GM19438 (cell line): ENCODE measurements at regions not wholly inside any gene's neighbourhood (a gene's known extent, or its start where the extent isn't known, plus 50 kb on each side); places are given as distances from the start of the nearest gene placed in this dataset.
"Not testable (repeated sequence)": the region's sequence is repeated elsewhere in the genome, so short reads cannot be mapped to it uniquely, and the experiment has no call there.

Source experiments
- ATAC-seq: cut with Tn5 transposase; IDR thresholded peaks from one replicate; pipeline ENCODE4 v1.9.1; 2021; ENCODE audit warnings: low read depth; ENCODE audit not compliant: unreplicated experiment

DNA sequence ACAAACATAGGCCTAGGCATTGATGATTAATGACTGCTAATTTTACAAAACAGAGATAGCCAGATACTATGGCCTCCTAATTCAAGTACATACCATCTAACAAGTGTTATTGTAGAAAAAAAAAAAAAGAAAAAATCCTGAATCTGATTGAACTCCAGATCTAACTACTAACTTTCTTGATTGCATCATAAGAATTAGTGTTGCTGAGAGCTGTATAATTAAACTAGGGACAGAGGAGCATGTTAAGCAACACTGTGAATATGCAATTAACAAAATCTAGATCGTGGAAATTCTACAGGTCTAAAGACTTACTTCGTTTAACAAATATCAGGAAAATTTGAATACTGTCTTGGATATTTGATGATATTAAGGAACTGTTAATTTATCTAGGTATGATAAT, 208.3 kb upstream of the ZNF608 start:
- no peak for ATAC-seq

GRCh38 chr5:124956471-124957029, 210.1 kb upstream of the ZNF608 start:
- ATAC-seq = no peak

DNA sequence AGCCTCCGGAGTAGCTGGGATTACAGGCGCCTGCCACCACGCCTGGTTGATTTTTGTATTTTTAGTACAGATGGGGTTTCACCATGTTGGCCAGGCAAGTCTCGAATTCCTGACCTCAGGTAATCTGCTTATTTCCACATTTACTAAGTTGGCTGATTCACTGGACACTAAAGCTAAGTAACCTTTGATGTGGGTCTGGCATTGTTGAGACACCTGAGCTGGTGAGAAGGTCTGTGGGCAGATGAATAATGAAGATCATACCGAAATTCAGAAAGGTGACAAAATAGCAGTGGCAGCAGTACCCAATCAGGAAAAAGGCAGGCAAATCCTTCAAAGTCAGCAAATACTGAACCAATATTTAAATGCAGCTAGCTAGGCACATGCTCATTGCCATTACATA, 210.6 kb upstream of the ZNF608 start:
- ATAC-seq = no peak

- no peak for ATAC-seq
Observed at GRCh38 chr5:124960266-124960665, 213.8 kb upstream of the ZNF608 start.

DNA sequence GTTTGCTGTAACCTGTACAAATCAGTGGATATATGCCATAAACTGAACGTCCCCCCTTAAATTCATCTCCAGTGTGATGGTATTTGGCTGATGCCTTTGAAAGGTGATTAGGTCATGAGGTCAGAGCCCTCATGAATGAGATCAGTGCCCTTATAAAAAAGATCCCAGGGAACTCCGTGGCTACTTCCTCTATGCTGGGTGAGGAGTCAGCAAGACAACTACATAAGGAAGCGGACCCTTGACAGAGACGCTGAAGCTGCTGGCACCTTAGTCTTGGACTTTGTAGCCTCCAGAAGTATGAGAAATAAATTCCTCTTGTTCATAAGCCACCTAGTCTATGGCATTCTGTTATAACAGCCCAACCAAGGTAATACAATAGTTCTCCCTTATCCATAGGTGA, 215.1 kb upstream of the ZNF608 start:
- no peak for ATAC-seq

DNA sequence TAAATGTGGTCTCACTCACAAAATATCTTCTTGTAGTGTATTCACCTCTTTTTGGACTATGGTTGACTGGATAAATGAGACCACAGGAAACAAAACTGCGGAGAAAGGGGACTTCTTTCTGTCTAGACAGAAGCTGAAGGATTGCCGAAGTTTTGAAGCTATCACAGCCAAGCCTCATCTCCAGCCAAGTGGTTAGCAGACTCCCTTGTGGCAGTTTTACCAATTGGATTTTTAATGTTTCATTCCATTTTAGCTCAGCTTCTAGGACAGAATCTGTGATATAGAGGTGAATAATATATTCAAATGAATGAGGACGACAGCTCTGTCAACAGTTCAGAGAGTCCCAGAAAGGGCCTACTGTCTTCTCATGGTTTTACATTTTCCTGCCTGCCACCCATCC, 215.7 kb upstream of the ZNF608 start:
- ATAC-seq = no peak

- ATAC-seq = no peak
Observed at GRCh38 chr5:124962735-124963134, 216.3 kb upstream of the ZNF608 start.

DNA sequence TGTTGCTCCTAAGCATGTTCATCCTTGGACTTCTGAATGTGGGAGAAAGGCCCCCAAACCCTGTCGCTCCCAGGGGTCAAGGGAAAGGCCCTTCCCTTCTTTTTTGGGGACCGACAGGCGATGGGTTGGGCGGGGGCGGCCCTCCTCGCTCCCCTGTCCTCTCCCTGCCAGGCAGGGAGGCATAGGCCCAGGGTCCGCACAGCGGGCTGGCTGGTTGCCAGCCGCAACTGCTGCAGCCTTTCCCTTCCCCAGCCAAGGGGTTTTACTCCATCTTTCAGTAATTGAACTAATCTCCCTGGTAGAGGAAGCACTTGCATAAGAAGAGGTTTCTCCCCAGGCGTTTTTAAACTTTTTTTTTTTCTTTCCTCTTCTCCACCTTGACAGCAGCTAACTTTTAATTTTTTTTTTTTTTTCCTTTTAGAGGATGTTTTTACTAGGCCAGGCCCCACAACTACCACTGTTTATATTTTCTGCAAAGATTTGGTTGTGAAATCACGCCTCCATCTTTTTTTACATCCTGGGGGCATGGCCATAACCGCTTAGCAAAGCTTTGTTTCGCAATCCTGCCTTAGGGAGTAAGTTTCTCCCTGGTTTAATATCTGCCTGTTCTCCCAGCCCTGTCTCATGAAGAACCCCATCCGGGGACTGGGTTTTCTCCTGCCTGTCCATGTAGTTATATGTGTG, 216.9 kb upstream of the ZNF608 start:
- ATAC-seq = no peak

DNA sequence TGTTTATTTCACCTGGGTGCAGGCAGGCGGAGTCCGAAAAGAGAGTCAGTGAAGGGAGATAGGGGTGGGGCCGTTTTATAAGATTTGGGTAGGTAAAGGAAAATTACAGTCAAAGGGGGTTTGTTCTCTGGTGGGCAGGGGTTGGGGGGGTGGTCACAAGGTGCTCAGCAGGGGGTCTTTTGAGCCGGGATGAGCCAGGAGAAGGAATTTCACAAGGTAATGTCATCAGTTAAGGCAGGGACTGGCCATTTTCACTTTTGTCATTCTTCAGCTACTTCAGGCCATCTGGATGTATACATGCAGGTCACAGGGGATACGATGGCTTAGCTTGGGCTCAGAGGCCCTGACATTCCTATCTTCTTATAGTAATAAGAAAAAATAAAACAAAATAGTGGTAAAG, 220.3 kb upstream of the ZNF608 start:
- ATAC-seq = not testable (repeated sequence)

DNA sequence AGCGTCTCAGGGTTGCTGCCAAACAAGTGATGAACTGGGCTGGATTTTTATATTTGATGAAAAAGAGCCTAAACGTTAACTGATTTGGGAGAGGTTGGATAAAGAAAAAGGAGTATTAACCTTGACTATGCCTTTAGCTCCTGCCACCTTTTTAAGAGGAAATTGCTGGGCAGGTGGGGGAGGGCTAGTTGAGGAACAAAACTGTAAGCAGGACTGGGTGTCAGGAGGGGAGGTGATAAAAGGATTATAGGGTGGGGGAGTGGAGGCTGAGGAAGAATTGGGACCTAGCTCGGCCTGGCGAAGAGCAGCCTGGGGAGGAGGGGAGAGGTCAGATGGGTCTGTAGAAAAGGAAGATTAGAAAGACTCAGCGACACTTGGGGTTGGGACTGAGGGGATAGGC, 223.9 kb upstream of the ZNF608 start:
- not testable (repeated sequence) for ATAC-seq

GRCh38 chr5:124972703-124973102, 226.3 kb upstream of the ZNF608 start:
- ATAC-seq = no peak

- ATAC-seq = no peak
Observed at GRCh38 chr5:124973661-124974060, 227.2 kb upstream of the ZNF608 start.

- ATAC-seq = no peak
Observed at GRCh38 chr5:124976086-124976485, 229.6 kb upstream of the ZNF608 start.

GRCh38 chr5:124979251-124979650, 232.8 kb upstream of the ZNF608 start:
- ATAC-seq = no peak

DNA sequence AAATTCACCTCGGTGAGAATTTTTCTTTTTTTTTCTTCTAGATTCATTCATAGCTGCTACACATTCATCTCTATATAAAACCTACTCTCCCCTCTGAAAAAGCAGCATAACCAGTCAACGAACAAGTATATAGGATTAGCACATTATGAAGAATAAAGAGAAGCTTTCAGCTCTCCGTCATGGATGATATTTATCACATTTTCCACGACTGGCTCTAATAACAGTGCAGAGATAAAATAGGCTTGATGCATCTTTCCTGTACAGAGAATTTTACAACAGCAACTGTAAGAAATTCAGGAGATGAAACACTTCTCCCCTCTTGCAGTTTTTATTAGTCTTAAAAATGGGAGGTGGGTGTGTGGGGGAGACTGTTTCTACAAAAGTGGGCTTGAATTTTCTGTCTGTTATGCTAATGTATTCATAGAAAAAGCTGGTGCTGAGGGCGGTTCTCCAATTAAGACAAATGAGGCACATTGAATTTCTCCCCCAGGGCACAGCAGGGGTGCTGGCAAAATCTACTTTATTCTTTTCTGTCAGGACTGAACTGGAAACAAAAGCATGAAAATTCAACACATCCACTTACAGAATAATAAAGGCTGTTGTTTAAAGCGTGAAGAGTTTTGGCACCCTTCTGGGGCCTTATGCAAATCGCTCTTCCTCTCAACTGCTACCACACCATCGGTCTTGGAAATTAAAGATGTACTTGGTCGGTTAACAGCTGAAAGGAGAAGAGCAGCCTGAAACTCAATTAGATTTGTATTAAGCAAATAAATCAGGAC, 233.9 kb upstream of the ZNF608 start:
- peak; percentile 78 for ATAC-seq

GRCh38 chr5:124981901-124982300, 235.5 kb upstream of the ZNF608 start:
- ATAC-seq = no peak

DNA sequence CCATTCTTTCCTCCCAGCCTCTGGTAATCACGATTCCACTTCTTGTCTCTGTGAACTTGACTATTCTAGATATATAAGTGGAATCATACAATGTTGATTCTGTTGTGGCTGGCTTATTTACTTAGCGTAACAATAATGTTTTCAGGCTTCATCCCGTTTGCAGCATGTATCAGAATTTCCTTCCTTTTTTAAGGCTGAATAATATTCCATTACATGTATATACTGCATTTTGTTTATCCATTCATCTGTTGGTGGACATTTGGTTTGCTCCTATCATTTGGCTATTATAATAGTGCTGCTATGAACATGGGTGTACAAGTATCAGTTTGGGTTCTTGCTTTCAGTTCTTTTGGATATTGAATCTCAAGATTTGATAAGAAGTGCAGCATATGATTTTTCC, 239.7 kb upstream of the ZNF608 start:
- ATAC-seq = no peak

DNA sequence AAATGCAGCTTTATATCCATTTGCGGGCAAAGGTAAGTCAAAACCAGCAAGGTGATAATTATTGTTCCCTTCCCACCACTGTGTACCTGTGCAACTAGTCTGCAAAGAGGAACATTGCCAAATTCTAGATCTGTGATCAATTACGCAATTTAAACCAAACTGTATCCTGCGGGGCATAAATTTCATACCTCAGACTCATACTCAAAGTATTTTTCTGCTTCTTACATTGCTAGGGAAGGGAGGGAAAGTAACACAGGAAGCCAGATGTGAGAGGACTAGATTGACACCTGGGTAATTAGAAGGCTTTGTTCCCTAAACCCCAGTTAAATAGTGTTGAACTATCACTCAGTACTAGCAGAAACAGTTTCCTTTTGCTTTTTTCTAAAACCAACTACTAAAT, 240.2 kb upstream of the ZNF608 start:
- ATAC-seq = no peak

- not testable (repeated sequence) for ATAC-seq
Observed at GRCh38 chr5:124987786-124988185, 241.3 kb upstream of the ZNF608 start.

DNA sequence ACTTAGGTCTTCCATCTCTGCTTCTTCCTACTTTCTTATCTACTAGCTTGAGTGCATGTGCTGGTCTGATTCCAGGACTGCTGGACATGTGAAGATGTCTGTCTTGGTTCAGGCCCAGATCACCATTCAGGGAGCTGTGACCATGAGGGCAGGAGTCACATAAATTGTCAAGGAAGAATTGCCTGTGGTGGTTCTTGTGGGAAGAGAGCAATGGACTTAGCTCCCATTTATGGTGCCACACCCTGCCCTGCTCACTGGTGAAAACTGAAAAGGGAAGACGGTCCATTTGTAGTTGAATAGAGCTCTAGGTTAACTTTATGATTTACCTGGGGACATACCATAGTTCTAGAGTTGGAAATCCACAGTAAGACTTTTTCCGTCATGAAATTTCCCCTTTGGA, 244.3 kb upstream of the ZNF608 start:
- no peak for ATAC-seq

GRCh38 chr5:124995421-124995820, 249.0 kb upstream of the ZNF608 start:
- no peak for ATAC-seq
